Muscle of leg (tissue), 3 donors: ENCODE measurements at regions not wholly inside any gene's neighbourhood (a gene's known extent, or its start where the extent isn't known, plus 50 kb on each side); places are given as distances from the start of the nearest gene placed in this dataset.

ENCODE experiments used
- DNase-seq: peaks from one replicate; pipeline ENCODE4 v3.0.0; 2013
- H3K27ac ChIP-seq: one replicate; pipeline ENCODE4 v1.5.1; 2013; ENCODE audit warnings: mild to moderate bottlenecking, low read length, control low read depth
- H3K27me3 ChIP-seq: one replicate; pipeline ENCODE4 v1.6.1; 2013; ENCODE audit warnings: low read length; ENCODE audit not compliant: control insufficient read depth, insufficient read depth
- H3K36me3 ChIP-seq: one replicate; pipeline ENCODE4 v1.6.1; 2013; ENCODE audit warnings: low read length; ENCODE audit not compliant: control insufficient read depth, insufficient read depth
- H3K4me1 ChIP-seq: one replicate; pipeline ENCODE4 v1.6.1; 2013; ENCODE audit warnings: low read length; ENCODE audit not compliant: control insufficient read depth, insufficient read depth
- H3K4me3 ChIP-seq: one replicate; pipeline ENCODE4 v1.5.1; 2013; ENCODE audit warnings: low read length, control low read depth
- H3K9me3 ChIP-seq: replicated peaks from 2 replicates; pipeline ENCODE4 v1.6.1; 2013; ENCODE audit warnings: low read depth, low read length; ENCODE audit not compliant: control insufficient read depth
- WGBS: methylation state at CpG from one replicate; pipeline ENCODE4 v1.1.5; 2013; ENCODE audit warnings: missing lambda C conversion rate; ENCODE audit not compliant: insufficient coverage; 5-methylcytosine and 5-hydroxymethylcytosine counted together

DNA sequence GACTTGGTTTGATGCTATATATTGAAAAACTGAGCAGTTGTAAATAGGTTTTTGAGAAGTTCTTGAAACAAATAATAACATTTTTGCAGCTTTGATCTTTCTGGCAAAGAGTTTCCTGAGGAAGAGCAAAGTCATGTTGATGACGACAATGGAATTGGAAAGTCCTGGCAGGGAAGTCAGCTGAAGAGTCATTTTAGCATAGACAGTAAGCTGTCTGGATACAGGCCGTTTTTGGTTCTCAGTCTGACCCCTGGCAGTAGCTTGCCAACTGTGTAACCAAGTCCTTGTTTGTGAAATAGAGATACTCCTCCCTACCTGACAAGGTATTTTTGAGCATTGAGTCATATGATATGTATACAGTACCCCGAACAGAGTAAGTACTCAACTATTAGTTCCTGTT, 193.3 kb downstream of the C11orf91 start:
- Histone ChIP-seq H3K9me3 (no peaks in the 10 kb centered on the region), H3K36me3 (no peaks in the 10 kb centered on the region), H3K4me1 (no peaks in the 10 kb centered on the region), H3K27ac (no peak overlapping the region), H3K27me3 (peaks cover 2% of the 10 kb centered on the region), H3K4me3 (no peak overlapping the region)
- DNase-seq = no peak
- WGBS = 56% methylated on average over 1 of the region's 3 CpGs

DNA sequence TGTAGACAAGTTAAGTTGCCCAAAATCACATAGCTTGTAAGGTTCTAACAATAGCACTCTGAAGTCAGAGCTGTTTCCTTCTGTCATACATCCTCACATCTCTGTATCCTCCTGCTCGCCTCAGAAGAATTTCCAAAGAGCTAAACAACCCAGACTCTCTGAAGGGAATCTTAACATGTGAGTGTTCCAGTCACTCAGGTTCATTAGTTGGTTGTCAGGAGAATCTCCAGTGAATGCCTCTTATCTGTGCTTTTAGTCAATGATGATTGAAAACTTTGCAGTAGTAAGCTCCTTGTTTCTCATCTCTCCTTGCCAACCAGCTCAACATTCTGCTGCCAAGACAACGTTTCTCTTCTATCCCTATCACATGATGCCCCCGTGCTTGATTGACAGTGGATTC, 195.5 kb downstream of the C11orf91 start:
- Histone ChIP-seq H3K4me3 (no peak overlapping the region), H3K27ac (no peak overlapping the region), H3K36me3 (no peaks in the 10 kb centered on the region), H3K9me3 (no peaks in the 10 kb centered on the region), H3K4me1 (no peaks in the 10 kb centered on the region), H3K27me3 (no peaks in the 10 kb centered on the region)
- no CpG with 5 or more reads among the region's 3 CpGs for WGBS
- no peak for DNase-seq

DNA sequence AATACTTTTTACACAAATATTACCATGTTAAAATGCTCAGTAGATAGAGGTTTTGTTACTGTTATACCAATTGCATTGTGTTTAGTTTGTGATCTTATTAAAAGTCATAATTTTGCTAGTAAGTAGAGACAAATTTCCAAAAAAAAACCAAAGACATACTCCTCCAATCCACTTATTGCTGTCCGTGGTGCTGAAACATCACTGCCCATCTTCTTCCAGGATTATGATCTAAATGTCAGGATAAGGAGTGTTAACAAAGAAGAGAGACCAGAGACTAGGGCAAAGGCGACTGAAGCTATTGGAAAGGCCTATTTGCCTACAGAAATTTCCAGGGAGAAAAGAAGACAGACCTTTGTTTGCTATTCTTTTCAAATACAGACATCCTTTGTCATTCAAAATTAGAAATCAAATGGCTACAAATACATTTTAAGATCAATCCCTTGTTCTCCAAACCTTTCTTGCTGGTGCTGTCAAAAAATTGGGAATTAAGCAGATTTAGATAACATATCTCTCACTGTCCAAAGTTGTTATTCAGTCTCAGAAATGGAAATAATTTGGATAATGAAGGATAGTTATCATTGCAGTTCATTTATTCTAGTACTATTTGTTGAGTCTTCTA, 199.7 kb downstream of the C11orf91 start:
- H3K4me1 ChIP-seq = no peaks in the 10 kb centered on the region
- H3K27ac ChIP-seq = no peak overlapping the region
- peak; percentile 79 for DNase-seq
- H3K4me3 ChIP-seq = no peak overlapping the region
- no peaks in the 10 kb centered on the region for H3K27me3 ChIP-seq
- no CpG with 5 or more reads among the region's 2 CpGs for whole genome bisulfite sequencing
- no peaks in the 10 kb centered on the region for H3K36me3 ChIP-seq
- H3K9me3 ChIP-seq = no peaks in the 10 kb centered on the region

DNA sequence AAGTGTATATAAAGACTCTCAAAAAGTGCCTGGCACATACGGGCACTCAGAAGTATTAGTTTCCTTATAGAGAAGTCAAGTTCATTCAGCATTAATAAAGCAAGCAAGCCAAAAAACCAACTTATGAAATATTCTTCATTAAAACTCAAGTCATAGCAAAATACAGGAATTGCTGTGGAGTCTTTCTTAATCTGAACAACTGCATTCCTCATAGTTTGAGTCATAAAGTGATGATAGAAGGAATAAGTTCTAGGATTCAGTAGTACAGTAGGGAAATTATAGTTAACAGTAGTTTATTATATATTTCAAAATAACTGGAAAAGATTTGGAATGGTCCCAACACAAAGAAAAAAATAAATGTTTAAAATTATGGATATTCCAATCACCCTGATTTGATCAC, 200.3 kb downstream of the C11orf91 start:
- no peaks in the 10 kb centered on the region for H3K36me3 ChIP-seq
- H3K27ac ChIP-seq = no peak overlapping the region
- H3K9me3 ChIP-seq = no peaks in the 10 kb centered on the region
- H3K4me1 ChIP-seq = no peaks in the 10 kb centered on the region
- DNase-seq = no peak
- no peaks in the 10 kb centered on the region for H3K27me3 ChIP-seq
- no CpG with 5 or more reads among the region's 1 CpG for WGBS
- H3K4me3 ChIP-seq = no peak overlapping the region

DNA sequence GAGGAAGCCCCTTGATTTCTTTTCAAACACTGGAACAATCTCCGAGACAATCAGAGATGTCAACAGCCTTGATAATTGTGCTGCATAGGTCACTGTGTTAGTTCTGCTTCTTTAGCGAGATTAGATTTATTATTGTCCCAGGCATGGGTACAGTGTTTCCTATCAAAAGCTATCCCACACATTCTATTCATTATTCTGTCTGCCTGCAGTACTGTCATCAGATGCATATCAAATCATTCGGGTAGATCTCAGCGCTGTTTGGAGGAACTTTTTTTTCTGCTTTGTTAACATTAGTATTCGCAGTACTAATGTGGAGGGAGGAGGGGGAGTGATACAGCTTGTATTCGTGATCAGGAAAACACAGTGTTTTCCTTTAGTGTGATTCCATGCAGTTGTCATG, 208.0 kb downstream of the C11orf91 start:
- H3K27ac ChIP-seq = no peak overlapping the region
- 72% methylated on average over 3 of the region's 6 CpGs for WGBS
- H3K4me1 ChIP-seq = no peaks in the 10 kb centered on the region
- no peak overlapping the region for H3K4me3 ChIP-seq
- no peaks in the 10 kb centered on the region for H3K9me3 ChIP-seq
- DNase-seq = no peak
- no peaks in the 10 kb centered on the region for H3K36me3 ChIP-seq
- no peaks in the 10 kb centered on the region for H3K27me3 ChIP-seq

DNA sequence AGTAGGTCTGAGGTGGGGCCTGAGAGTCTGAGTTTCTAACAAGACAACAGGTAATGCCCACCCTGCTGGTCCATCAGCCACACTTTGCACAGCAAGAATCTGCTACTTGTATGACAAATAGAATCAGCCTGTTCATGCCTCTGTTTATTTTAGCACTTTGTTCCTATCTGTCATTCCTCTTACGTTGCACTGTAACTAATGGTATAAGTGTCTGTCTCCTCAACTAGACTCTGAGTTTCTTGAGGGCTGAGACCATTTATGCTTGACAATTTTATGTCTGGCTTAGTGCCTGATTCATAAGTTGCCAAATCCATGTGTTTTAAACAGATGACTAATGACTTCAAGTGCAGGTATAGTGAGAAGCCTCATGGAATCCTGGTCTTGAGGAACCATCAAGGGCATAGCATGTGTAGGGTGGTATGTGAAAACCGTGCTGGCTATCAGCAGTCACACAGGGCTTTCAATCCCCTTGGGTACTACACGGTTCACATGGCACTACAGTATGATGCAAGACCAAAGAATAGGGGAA, 209.7 kb downstream of the C11orf91 start:
- Histone ChIP-seq H3K9me3 (no peaks in the 10 kb centered on the region), H3K27ac (no peak overlapping the region), H3K36me3 (no peaks in the 10 kb centered on the region), H3K4me1 (no peaks in the 10 kb centered on the region), H3K27me3 (no peaks in the 10 kb centered on the region), H3K4me3 (no peak overlapping the region)
- 60% methylated on average over 1 of the region's 3 CpGs for WGBS
- DNase-seq = no peak

DNA sequence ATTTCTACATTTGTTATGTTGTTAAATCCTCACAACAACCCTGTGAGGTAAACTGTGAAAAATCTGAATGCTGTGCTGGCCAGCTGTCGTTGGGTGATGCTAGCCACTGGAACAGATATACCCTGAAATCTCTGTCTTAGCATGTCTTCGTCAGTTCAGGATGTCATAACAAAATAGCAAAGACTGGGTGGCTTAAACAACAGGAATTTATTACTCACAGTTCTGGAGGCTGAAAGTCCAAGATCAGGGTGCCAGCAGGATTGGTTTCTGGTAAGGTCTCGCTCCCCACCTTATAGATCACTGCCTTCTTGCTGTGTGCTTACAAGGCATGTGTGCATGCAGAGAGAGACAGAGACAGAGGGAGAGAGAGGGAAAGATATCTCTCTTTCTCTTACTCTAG, 211.7 kb downstream of the C11orf91 start:
- Histone ChIP-seq H3K4me1 (no peaks in the 10 kb centered on the region), H3K9me3 (no peaks in the 10 kb centered on the region), H3K27ac (no peak overlapping the region), H3K27me3 (no peaks in the 10 kb centered on the region), H3K4me3 (no peak overlapping the region), H3K36me3 (no peaks in the 10 kb centered on the region)
- DNase-seq = no peak
- WGBS = 60% methylated on average over 1 of the region's 3 CpGs

DNA sequence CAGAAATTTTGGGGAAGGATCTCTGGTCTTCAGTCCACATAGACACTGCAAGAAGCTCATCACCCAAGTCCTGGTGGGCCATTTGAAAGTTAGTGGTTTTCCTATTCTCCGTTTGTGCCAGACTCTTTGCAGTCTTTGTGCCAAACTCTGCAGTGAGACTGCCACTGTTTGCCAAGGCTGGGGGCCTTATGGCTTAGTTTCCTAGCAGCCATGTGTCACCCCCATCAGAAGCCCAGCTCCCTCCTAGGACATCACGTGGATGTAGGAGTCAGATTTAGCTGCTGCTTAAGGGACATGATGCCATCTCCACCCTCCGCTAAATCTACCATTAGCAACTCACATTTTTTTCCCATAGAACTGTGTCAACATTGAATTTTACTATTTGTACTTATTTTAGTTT, 220.0 kb downstream of the C11orf91 start:
- no peak for DNase-seq
- H3K4me3 ChIP-seq = no peak overlapping the region
- H3K4me1 ChIP-seq = peaks cover 9% of the 10 kb centered on the region
- H3K27ac ChIP-seq = no peak overlapping the region
- no peaks in the 10 kb centered on the region for H3K9me3 ChIP-seq
- H3K27me3 ChIP-seq = no peaks in the 10 kb centered on the region
- no peaks in the 10 kb centered on the region for H3K36me3 ChIP-seq
- 20% methylated on average over 1 of the region's 3 CpGs for whole genome bisulfite sequencing

DNA sequence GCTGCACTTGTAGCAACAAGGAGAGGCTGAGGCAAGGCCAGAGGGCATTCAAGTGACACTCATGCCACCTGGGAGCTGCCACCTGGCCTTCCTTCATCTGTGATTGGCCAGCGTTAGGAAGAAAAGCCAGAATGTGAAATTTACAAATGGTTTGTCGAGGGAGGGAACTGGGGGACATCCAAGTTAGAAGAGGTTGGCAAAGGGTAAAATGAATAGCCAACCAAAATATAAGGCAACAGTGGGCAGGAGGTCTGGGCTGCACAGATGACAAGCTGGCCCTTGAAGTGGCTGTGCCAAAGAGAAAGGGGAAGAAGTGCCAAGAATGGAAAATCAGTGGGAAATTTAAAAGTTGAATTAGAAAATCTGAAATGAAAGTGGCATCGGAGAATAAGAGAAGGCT, 221.4 kb downstream of the C11orf91 start:
- Histone ChIP-seq H3K4me3 (no peak overlapping the region), H3K36me3 (no peaks in the 10 kb centered on the region), H3K27ac (no peak overlapping the region), H3K27me3 (no peaks in the 10 kb centered on the region), H3K9me3 (no peaks in the 10 kb centered on the region), H3K4me1 (peaks cover 10% of the 10 kb centered on the region)
- no peak for DNase-seq
- WGBS = 86% methylated on average over 3 of the region's 3 CpGs

DNA sequence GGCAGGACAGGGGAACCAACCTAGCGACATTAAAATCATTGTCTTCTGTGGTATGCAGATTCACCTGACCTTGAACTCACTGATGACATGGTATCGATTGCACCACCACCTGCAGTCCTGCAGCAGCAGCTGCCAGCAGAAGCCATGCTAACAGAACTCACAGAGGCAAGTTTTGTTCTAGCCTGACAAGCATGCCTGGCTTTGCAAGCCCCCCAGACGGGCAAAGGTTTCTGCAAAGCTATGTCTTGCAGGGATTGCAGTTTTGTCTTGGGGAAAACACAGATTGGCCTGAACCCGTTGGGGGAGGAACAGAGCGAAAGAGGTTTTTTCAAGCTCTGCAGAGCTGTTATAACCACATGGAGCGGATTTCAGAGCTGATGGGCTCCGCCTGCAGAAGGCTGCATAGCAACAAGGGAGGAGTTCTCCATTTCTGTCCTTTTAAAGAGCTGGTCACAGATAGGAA, 221.0 kb downstream of the HIPK3 start:
- peaks cover 10% of the 10 kb centered on the region for H3K4me1 ChIP-seq
- DNase-seq = peak; percentile 38
- H3K4me3 ChIP-seq = no peak overlapping the region
- peaks cover 3% of the 10 kb centered on the region for H3K27me3 ChIP-seq
- H3K9me3 ChIP-seq = no peaks in the 10 kb centered on the region
- WGBS = 22% methylated on average over 5 of the region's 7 CpGs
- no peaks in the 10 kb centered on the region for H3K36me3 ChIP-seq
- no peak overlapping the region for H3K27ac ChIP-seq
